Mononuclear cell (primary cell): ENCODE measurements at regions not wholly inside any gene's neighbourhood (a gene's known extent, or its start where the extent isn't known, plus 50 kb on each side); places are given as distances from the start of the nearest gene placed in this dataset.
"Not testable (repeated sequence)": the region's sequence is repeated elsewhere in the genome, so short reads cannot be mapped to it uniquely, and the experiment has no call there.

Experiments
- H3K27me3 ChIP-seq: 2 replicates; pipeline ENCODE4 v1.6.0; 2011; ENCODE audit warnings: low read length, control low read depth; ENCODE audit not compliant: insufficient read depth
- H3K4me1 ChIP-seq: 2 replicates; pipeline ENCODE4 v1.5.1; 2011; ENCODE audit warnings: mild to moderate bottlenecking, low read length, control low read depth; ENCODE audit not compliant: insufficient read depth
- H3K4me3 ChIP-seq: 2 replicates; pipeline ENCODE4 v1.5.1; 2011; ENCODE audit warnings: mild to moderate bottlenecking, low read length, moderate library complexity
- H3K9me3 ChIP-seq: 2 replicates; pipeline ENCODE4 v1.5.1; 2011; ENCODE audit warnings: low read depth, mild to moderate bottlenecking, control low read depth, low read length

DNA sequence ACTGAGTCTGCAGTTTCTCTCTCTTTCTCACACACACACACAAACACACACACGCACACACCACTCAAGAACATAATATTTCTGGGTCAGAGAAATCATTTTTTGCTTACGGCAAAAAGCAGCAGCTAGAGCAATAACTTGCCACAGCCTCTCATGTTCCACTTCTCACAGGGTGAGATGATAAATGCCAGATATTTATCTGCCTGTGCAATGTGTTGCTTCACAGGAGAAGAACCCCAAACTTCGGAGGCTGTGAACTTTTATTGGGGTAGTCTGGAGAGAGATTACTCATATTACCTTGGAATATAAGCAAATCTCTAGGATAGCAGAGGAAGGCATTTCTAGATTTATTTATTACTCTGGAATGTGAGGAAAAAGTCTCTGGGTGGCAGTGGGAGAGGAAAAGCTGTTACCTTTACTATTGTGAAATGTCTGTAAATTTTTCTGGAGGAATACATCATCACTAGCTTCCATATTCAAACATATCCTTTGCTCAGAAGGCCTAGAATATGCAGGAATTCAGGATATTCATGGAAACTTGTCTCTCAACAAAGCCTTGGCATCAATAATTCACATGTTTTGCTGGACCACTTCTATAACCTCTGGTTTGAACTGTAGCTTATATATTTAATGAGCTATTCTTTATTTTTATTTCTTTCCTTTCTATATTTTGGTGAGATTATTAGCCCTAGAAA, 369.2 kb downstream of the NSUN3 start:
- no peaks in the 10 kb centered on the region for H3K4me1 ChIP-seq
- no peaks in the 10 kb centered on the region for H3K27me3 ChIP-seq
- no peaks in the 10 kb centered on the region for H3K9me3 ChIP-seq
- no peak overlapping the region for H3K4me3 ChIP-seq

GRCh38 chr3:94433811-94434210, 370.9 kb downstream of the NSUN3 start:
- no peaks in the 10 kb centered on the region for H3K9me3 ChIP-seq
- no peak overlapping the region for H3K4me3 ChIP-seq
- H3K27me3 ChIP-seq = no peaks in the 10 kb centered on the region
- H3K4me1 ChIP-seq = no peaks in the 10 kb centered on the region

- H3K27me3 ChIP-seq = no peaks in the 10 kb centered on the region
- H3K4me3 ChIP-seq = no peak overlapping the region
- no peaks in the 10 kb centered on the region for H3K9me3 ChIP-seq
- no peaks in the 10 kb centered on the region for H3K4me1 ChIP-seq
Measured at GRCh38 chr3:94440767-94441493, 378.1 kb downstream of the NSUN3 start.

DNA sequence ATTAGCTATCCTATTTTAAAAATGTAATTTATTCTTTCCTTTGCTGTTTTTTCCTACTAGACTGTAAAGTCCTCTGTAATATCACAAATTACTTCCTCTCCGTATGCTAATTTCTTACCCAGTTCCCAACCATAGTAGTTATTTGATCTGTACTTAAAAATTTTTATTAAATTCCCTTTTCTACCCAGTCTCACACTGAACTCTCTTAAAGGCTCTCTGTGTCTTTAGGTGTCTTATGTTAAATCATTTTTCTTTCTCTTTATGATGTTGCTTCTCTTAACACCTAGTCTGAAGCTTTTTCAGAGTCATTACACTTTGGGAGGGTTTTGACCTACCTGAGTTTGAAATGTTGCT, 378.6 kb downstream of the NSUN3 start:
- Histone ChIP-seq H3K9me3 (no peaks in the 10 kb centered on the region), H3K27me3 (no peaks in the 10 kb centered on the region), H3K4me3 (no peak overlapping the region), H3K4me1 (no peaks in the 10 kb centered on the region)

- Histone ChIP-seq H3K9me3 (no peaks in the 10 kb centered on the region), H3K4me1 (no peaks in the 10 kb centered on the region), H3K4me3 (no peak overlapping the region), H3K27me3 (no peaks in the 10 kb centered on the region)
Measured at GRCh38 chr3:94453864-94454263, 391.0 kb downstream of the NSUN3 start.

GRCh38 chr3:94459167-94459566, 396.3 kb downstream of the NSUN3 start:
- H3K4me1 ChIP-seq = no peaks in the 10 kb centered on the region
- no peaks in the 10 kb centered on the region for H3K9me3 ChIP-seq
- no peak overlapping the region for H3K4me3 ChIP-seq
- H3K27me3 ChIP-seq = no peaks in the 10 kb centered on the region

DNA sequence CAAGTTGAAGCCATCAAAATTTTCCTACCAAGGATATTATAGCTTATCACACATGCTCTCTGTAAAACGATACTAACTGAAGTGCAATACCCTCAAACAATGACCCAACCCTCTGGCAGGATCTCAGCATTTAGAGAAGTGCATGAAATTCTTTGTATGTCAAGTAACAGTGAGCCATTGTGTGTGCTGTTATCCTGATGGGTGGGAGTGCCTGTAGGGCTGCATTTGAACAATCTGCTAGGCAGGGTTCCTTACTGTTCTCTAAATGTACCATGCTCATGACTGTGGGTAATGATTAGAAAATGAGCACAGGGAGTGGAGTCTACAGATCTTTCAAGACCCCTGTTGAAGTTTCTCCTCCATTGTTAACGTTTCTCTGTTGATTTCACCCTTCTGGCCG, 398.1 kb downstream of the NSUN3 start:
- H3K4me1 ChIP-seq = no peaks in the 10 kb centered on the region
- H3K4me3 ChIP-seq = no peak overlapping the region
- H3K27me3 ChIP-seq = no peaks in the 10 kb centered on the region
- H3K9me3 ChIP-seq = no peaks in the 10 kb centered on the region

- Histone ChIP-seq H3K4me3 (no peak overlapping the region), H3K27me3 (no peaks in the 10 kb centered on the region), H3K9me3 (no peaks in the 10 kb centered on the region), H3K4me1 (no peaks in the 10 kb centered on the region)
Measured at GRCh38 chr3:94462931-94463330, 400.1 kb downstream of the NSUN3 start.

DNA sequence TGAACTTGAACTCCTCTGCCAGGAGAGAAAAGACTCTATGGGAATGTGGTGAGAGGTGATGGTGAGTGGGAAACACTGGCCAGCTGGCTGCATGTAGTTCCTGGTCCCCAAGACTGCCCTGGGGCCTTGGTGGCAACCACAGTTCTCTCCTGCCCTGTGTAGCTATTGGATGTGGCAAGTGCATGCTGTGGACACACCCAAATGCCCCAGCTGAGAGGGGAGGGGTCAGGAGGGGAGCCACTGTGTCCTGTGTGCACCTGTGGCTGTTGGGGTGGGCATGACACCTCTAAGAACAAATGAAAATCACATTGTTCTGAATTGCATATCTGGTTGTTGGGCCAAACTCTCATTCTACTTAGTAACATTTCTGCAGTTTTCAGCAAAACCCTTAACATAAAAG, 409.6 kb downstream of the NSUN3 start:
- Histone ChIP-seq H3K9me3 (peaks cover 6% of the 10 kb centered on the region), H3K27me3 (no peaks in the 10 kb centered on the region), H3K4me3 (no peak overlapping the region), H3K4me1 (no peaks in the 10 kb centered on the region)

GRCh38 chr3:94481226-94481898, 418.5 kb downstream of the NSUN3 start:
- Histone ChIP-seq H3K4me3 (no peak overlapping the region), H3K27me3 (no peaks in the 10 kb centered on the region), H3K4me1 (no peaks in the 10 kb centered on the region), H3K9me3 (no peaks in the 10 kb centered on the region)

GRCh38 chr3:94482686-94483085, 419.8 kb downstream of the NSUN3 start:
- Histone ChIP-seq H3K4me1 (no peaks in the 10 kb centered on the region), H3K9me3 (no peaks in the 10 kb centered on the region), H3K4me3 (no peak overlapping the region), H3K27me3 (no peaks in the 10 kb centered on the region)

GRCh38 chr3:94483403-94483802, 420.5 kb downstream of the NSUN3 start:
- no peaks in the 10 kb centered on the region for H3K27me3 ChIP-seq
- H3K9me3 ChIP-seq = no peaks in the 10 kb centered on the region
- H3K4me3 ChIP-seq = no peak overlapping the region
- no peaks in the 10 kb centered on the region for H3K4me1 ChIP-seq

GRCh38 chr3:94494992-94495391, 432.1 kb downstream of the NSUN3 start:
- Histone ChIP-seq H3K9me3 (no peaks in the 10 kb centered on the region), H3K27me3 (no peaks in the 10 kb centered on the region), H3K4me1 (no peaks in the 10 kb centered on the region), H3K4me3 (no peak overlapping the region)

DNA sequence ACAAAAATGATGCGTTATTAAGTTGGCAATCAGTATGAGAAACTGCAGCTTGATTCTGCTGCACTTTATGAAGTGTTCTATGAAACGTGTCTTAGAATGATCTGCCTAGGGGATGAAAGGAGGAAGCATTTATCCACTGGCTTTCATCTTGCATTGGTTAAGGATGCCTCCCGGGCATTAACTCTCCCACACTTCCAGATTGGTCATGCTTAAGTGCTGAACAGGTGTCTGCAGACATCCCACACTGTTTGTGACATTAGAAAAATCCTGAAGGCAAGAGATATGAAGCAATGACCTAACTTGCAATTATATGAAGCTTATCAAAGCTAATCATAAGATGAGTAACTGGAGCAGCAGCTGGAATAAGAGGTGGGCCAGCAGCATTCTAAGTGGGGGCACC, 437.3 kb downstream of the NSUN3 start:
- H3K9me3 ChIP-seq = no peaks in the 10 kb centered on the region
- H3K27me3 ChIP-seq = no peaks in the 10 kb centered on the region
- H3K4me1 ChIP-seq = no peaks in the 10 kb centered on the region
- H3K4me3 ChIP-seq = no peak overlapping the region

GRCh38 chr3:94507354-94507753, 444.5 kb downstream of the NSUN3 start:
- not testable (repeated sequence) for H3K27me3 ChIP-seq, H3K4me1 ChIP-seq, H3K4me3 ChIP-seq, H3K9me3 ChIP-seq

GRCh38 chr3:94512876-94513275, 450.0 kb downstream of the NSUN3 start:
- H3K4me3 ChIP-seq = no peak overlapping the region
- H3K4me1 ChIP-seq = no peaks in the 10 kb centered on the region

More at GRCh38 chr3:94512876-94513275, 450.0 kb downstream of the NSUN3 start:
- H3K9me3 ChIP-seq = no peaks in the 10 kb centered on the region
- H3K27me3 ChIP-seq = no peaks in the 10 kb centered on the region
